Heart right ventricle (tissue), 16 donors: ENCODE measurements at regions not wholly inside any gene's neighbourhood (a gene's known extent, or its start where the extent isn't known, plus 50 kb on each side); places are given as distances from the start of the nearest gene placed in this dataset.
A peak's percentile ranks its signal among the peaks of the same experiment; 100 is the strongest.

Experiments used
- ATAC-seq, 8 donors: fragments of 200-7000 bp; cut with Tn5 transposase; one replicate each; pipeline ENCODE4 v1.9.1; 2020; ENCODE audit warnings: mild to moderate bottlenecking in 8 of 8, moderate library complexity in 8 of 8, moderate number of reproducible peaks in 1 of 8
- DNase-seq, 2 donors: peaks; one replicate each; pipeline ENCODE4 v3.0.0-alpha.2; 2020
- H3K27ac ChIP-seq, 10 donors: fragments of 200-600 bp; sonication (generic) in 2 of 10; one replicate each; pipeline versions ENCODE4 v1.5.0 to v1.8.0; 2020 to 2022; ENCODE audit warnings: mild to moderate bottlenecking in 3 of 10
- H3K27me3 ChIP-seq, 7 donors: fragments of 200-600 bp; one replicate each; pipeline ENCODE4 v1.8.0; 2021 to 2022; ENCODE audit warnings: mild to moderate bottlenecking in 2 of 7
- H3K36me3 ChIP-seq, 9 donors: fragments of 200-600 bp; sonication (generic) in 1 of 9; one replicate each; pipeline versions ENCODE4 v1.5.0 to v1.8.0; 2020 to 2022; ENCODE audit warnings: mild to moderate bottlenecking in 2 of 9
- H3K4me1 ChIP-seq, 9 donors: fragments of 200-600 bp; sonication (generic) in 1 of 9; one replicate each; pipeline versions ENCODE4 v1.5.0 to v1.8.0; 2020 to 2022; ENCODE audit warnings: mild to moderate bottlenecking in 4 of 9
- H3K4me3 ChIP-seq, 10 donors: fragments of 200-600 bp; sonication (generic) in 2 of 10; one replicate each; pipeline versions ENCODE4 v1.5.0 to v1.8.0; 2020 to 2022; ENCODE audit warnings: mild to moderate bottlenecking in 7 of 10, moderate library complexity in 2 of 10
- H3K9me3 ChIP-seq, 11 donors: fragments of 200-600 bp in 10 of 11; sonication (generic) in 2 of 11; one replicate each; pipeline versions ENCODE4 v1.5.0 to v1.8.0; 2013 to 2022; ENCODE audit warnings: mild to moderate bottlenecking in 2 of 11, control low read depth in 1 of 11, moderate library complexity in 1 of 11
- CTCF ChIP-seq, 9 donors: fragments of 200-600 bp; sonication (generic) in 2 of 9; IDR thresholded peaks; one replicate each; pipeline versions ENCODE4 v1.5.0 to v1.8.0; 2021 to 2022; ENCODE audit warnings: antibody characterized with exemption in 9 of 9, mild to moderate bottlenecking in 5 of 9, moderate library complexity in 1 of 9
- WGBS, 2 donors: extraction: QIAGEN DNeasy Blood & Tissue Kit; methylation state at CpG; one replicate each; pipeline ENCODE4 v1.1.7; 2013; ENCODE audit warnings: inconsistent platforms in 1 of 2; 5-methylcytosine and 5-hydroxymethylcytosine counted together
- intact Hi-C, 10 donors: fragments of 100-400 bp; cut with DNase I; formaldehyde crosslinking; loops; one replicate each; pipeline versions ENCODE4 v1.11.1 to v1.14.2; 2022
- donor health status: Arrhythmogenic right ventricular cardiomyopathy.
- donor health status: ischemic (EF 13 %, LVEDD 7.1; RV severe dilation, severe dysfunction).
- donor health status: healthy with polysubstance abuse.
- donor health status: DM: no; HTN: yes; CAD: no.
- donor health status: DM: no; HTN: no; CAD: no.
- donor health status: ischemic (EF 25% LVEDD 6.9; RV normal size, moderate dysfunction).
- donor health status: ischemic (EF 25% LVEDD 5.7; RV mildly dilated, moderate dysfunction).
- donor health status: healthy.
- donor health status: DM: yes; HTN: yes; CAD: no.
- donor health status: Ischemic cardiomyopathy.
- donor health status: ischemic (EF 35%, LVEDD 5.7; RV mildly dilated, moderate dysfunction).
- donor health status: nonischemic (EF 11% LVEDD 7.7; RV severe dilation, severe dysfunction).
- donor health status: DM: yes; HTN: yes; CAD: no.
- donor health status: PGD.
- donor health status: ischemic (EF 29% LVEDD 5.4; RV normal size, mild dysfunction).
- donor health status: nonischemic (EF 23%, LVEDD 6.1; RV moderate dilation, normal function).

- no peak for TF ChIP-seq CTCF (IDR thresholded peaks at IDR 0.05)
- no peak overlapping the region for H3K27ac ChIP-seq
- peak in 1 of 8 donors; percentile 38 for ATAC-seq
Measured at GRCh38 chr7:25392588-25393338, 164.5 kb upstream of the NPVF start.

GRCh38 chr7:25395976-25396375 lies 167.7 kb upstream of the NPVF start:
- no peak for TF ChIP-seq CTCF (IDR thresholded peaks at IDR 0.05)
- DNase-seq (no peak), ATAC-seq (no peak)
- intact Hi-C loops = no loop called here
- Histone ChIP-seq H3K27me3 (peaks cover 0 to 3% (median 0%) of the 10 kb centered on the region in 7 donors), H3K27ac (no peak overlapping the region), H3K9me3 (no peaks in the 10 kb centered on the region), H3K4me1 (peaks cover 0 to 14% (median 0%) of the 10 kb centered on the region in 9 donors), H3K36me3 (no peaks in the 10 kb centered on the region), H3K4me3 (no peak overlapping the region)
- 80 to 83% methylated on average over 5 of the region's 5 CpGs for WGBS, 2 donors

More at GRCh38 chr7:25392588-25393338, 164.5 kb upstream of the NPVF start:
- intact Hi-C loops = loop anchor here in 7 of 10 donors (1.0 to 5.0 kb wide), 5 partner anchors 170 to 460 kb away; no protein-coding TSS in a partner anchor
- Histone ChIP-seq H3K4me3 (no peak overlapping the region), H3K4me1 (peaks cover 0 to 14% (median 0%) of the 10 kb centered on the region in 9 donors), H3K36me3 (no peaks in the 10 kb centered on the region), H3K9me3 (no peaks in the 10 kb centered on the region), H3K27me3 (peaks cover 0 to 4% (median 0%) of the 10 kb centered on the region in 7 donors)
- WGBS, 2 donors = 75 to 81% methylated on average over 10 of the region's 10 CpGs
- DNase-seq = no peak

GRCh38 chr7:25396668-25397067 lies 168.4 kb upstream of the NPVF start:
- Histone ChIP-seq H3K27ac (no peak overlapping the region), H3K27me3 (peaks cover 0 to 3% (median 0%) of the 10 kb centered on the region in 7 donors), H3K4me3 (no peak overlapping the region), H3K36me3 (no peaks in the 10 kb centered on the region), H3K4me1 (peaks cover 0 to 14% (median 0%) of the 10 kb centered on the region in 9 donors), H3K9me3 (no peaks in the 10 kb centered on the region)
- intact Hi-C loops = no loop called here
- no peak for DNase-seq
- no peak for ATAC-seq
- no peak for TF ChIP-seq CTCF (IDR thresholded peaks at IDR 0.05)
- 85 to 90% methylated on average over 3 of the region's 3 CpGs for WGBS, 2 donors

- Histone ChIP-seq H3K9me3 (no peaks in the 10 kb centered on the region), H3K36me3 (no peaks in the 10 kb centered on the region), H3K4me1 (peaks cover 0 to 8% (median 0%) of the 10 kb centered on the region in 9 donors), H3K4me3 (no peak overlapping the region), H3K27ac (no peak overlapping the region), H3K27me3 (peaks cover 0 to 3% (median 0%) of the 10 kb centered on the region in 7 donors)
- WGBS, 2 donors = 87 to 88% methylated on average over 5 of the region's 5 CpGs
- no peak for DNase-seq
- ATAC-seq = no peak
- no peak for TF ChIP-seq CTCF (IDR thresholded peaks at IDR 0.05)
- intact Hi-C loops = no loop called here
Measured at GRCh38 chr7:25398418-25398817, 170.1 kb upstream of the NPVF start.
